ENCODE measurements at regions not wholly inside any gene's neighbourhood (a gene's known extent, or its start where the extent isn't known, plus 50 kb on each side); places are given as distances from the start of the nearest gene placed in this dataset.

- Histone ChIP-seq H3K27me3 (ENCODE audit: insufficient read depth, poor library complexity, severe bottlenecking) (no peaks in the 10 kb centered on the region), H3K27ac (replicated peaks) (no peak overlapping the region), H3K4me3 (replicated peaks; ENCODE audit: insufficient read depth, low read length) (no peak overlapping the region)
- no peak for TF ChIP-seq REST (IDR thresholded peaks at IDR 0.05; ENCODE audit: insufficient replicate concordance, low read depth)
- TF ChIP-seq GABPA (IDR thresholded peaks at IDR 0.05; ENCODE audit: low read depth), result no peak
- TF ChIP-seq CTCF (IDR thresholded peaks at IDR 0.05; ENCODE audit: insufficient read depth, low read length), result no peak
- TF ChIP-seq SPI1 (IDR thresholded peaks at IDR 0.05; ENCODE audit: borderline replicate concordance, low read depth), result no peak
- TF ChIP-seq POLR2AphosphoS5 (IDR thresholded peaks at IDR 0.05; ENCODE audit: low read depth), result no peak
- peak in 1 of 2 experiments; percentile 29 for DNase-seq (ENCODE audit: low read depth in 1 of 2, low spot score in 1 of 2)
Measured at GRCh38 chr5:32504989-32505596, 60.6 kb upstream of the ZFR start.

GRCh38 chr5:32504329-32504988 is 59.9 kb upstream of the ZFR start:
- Histone ChIP-seq H3K4me3 (replicated peaks; ENCODE audit: insufficient read depth, low read length) (no peak overlapping the region), H3K27ac (replicated peaks) (no peak overlapping the region), H3K27me3 (ENCODE audit: insufficient read depth, poor library complexity, severe bottlenecking) (no peaks in the 10 kb centered on the region)
- TF ChIP-seq GABPA (IDR thresholded peaks at IDR 0.05; ENCODE audit: low read depth) (no peak), CTCF (IDR thresholded peaks at IDR 0.05; ENCODE audit: insufficient read depth, low read length) (no peak), SPI1 (IDR thresholded peaks at IDR 0.05; ENCODE audit: borderline replicate concordance, low read depth) (no peak), POLR2AphosphoS5 (IDR thresholded peaks at IDR 0.05; ENCODE audit: low read depth) (no peak), REST (IDR thresholded peaks at IDR 0.05; ENCODE audit: insufficient replicate concordance, low read depth) (no peak)
- no peak for DNase-seq (ENCODE audit: low read depth in 1 of 2, low spot score in 1 of 2)

- no peak overlapping the region for H3K4me3 ChIP-seq (replicated peaks; ENCODE audit: insufficient read depth, low read length)
- no peaks in the 10 kb centered on the region for H3K27me3 ChIP-seq (ENCODE audit: insufficient read depth, poor library complexity, severe bottlenecking)
- H3K27ac ChIP-seq (replicated peaks), result no peak overlapping the region
- TF ChIP-seq CTCF (IDR thresholded peaks at IDR 0.05; ENCODE audit: insufficient read depth, low read length) (no peak), POLR2AphosphoS5 (IDR thresholded peaks at IDR 0.05; ENCODE audit: low read depth) (no peak), REST (IDR thresholded peaks at IDR 0.05; ENCODE audit: insufficient replicate concordance, low read depth) (no peak), SPI1 (IDR thresholded peaks at IDR 0.05; ENCODE audit: borderline replicate concordance, low read depth) (no peak), GABPA (IDR thresholded peaks at IDR 0.05; ENCODE audit: low read depth) (no peak)
- DNase-seq (ENCODE audit: low read depth in 1 of 2, low spot score in 1 of 2), result no peak
Measured at GRCh38 chr5:32503261-32503660, 58.7 kb upstream of the ZFR start.

All from HL-60 (cell line).